Lower leg skin (tissue), 4 donors: ENCODE measurements at regions not wholly inside any gene's neighbourhood (a gene's known extent, or its start where the extent isn't known, plus 50 kb on each side); places are given as distances from the start of the nearest gene placed in this dataset.

Experiments used
- DNase-seq, 2 donors: peaks; one replicate each; pipeline ENCODE4 v3.0.0-alpha.2; 2019; ENCODE audit warnings: low spot score in 2 of 2
- H3K4me3 ChIP-seq: fragments of 200-600 bp; sonication (generic); 2 replicates; pipeline ENCODE4 v1.5.1; 2017; ENCODE audit warnings: mild to moderate bottlenecking, low read depth; ENCODE audit not compliant: poor library complexity, severe bottlenecking
- CTCF ChIP-seq, 3 donors: fragments of 450-650 bp; IDR thresholded peaks; one replicate each; pipeline ENCODE4 v1.5.1; 2016; ENCODE audit warnings: antibody characterized with exemption in 3 of 3, mild to moderate bottlenecking in 3 of 3, moderate library complexity in 2 of 3
- POLR2A ChIP-seq, 2 donors: fragments of 450-650 bp; IDR thresholded peaks; one replicate each; pipeline ENCODE4 v1.6.1; 2016 to 2017; ENCODE audit warnings: antibody characterized with exemption in 2 of 2, mild to moderate bottlenecking in 1 of 2, moderate library complexity in 1 of 2
- WGBS, 2 donors: methylation state at CpG; one replicate each; pipeline ENCODE4 v1.1.5; 2018; 5-methylcytosine and 5-hydroxymethylcytosine counted together
- intact Hi-C: fragments of 100-400 bp; cut with DNase I; formaldehyde crosslinking; loops from one replicate; pipeline ENCODE4 v1.15.0; 2023; ENCODE audit warnings: low total_unique reads

GRCh38 chr9:109868722-109869121 lies 88.7 kb downstream of the PALM2AKAP2 start:
- no peak for DNase-seq
- H3K4me3 ChIP-seq = no peak overlapping the region
- WGBS, 2 donors = 76 to 85% methylated on average over 3 of the region's 3 CpGs
- intact Hi-C loops = no loop called here
- TF ChIP-seq CTCF (IDR thresholded peaks at IDR 0.05) = no peak
- TF ChIP-seq POLR2A (IDR thresholded peaks at IDR 0.05) = no peak

GRCh38 chr9:109870365-109870764 lies 90.4 kb downstream of the PALM2AKAP2 start:
- WGBS, 2 donors = 74 to 77% methylated on average over 6 of the region's 6 CpGs
- intact Hi-C loops = no loop called here
- TF ChIP-seq CTCF (IDR thresholded peaks at IDR 0.05) (no peak), POLR2A (IDR thresholded peaks at IDR 0.05) (no peak)
- DNase-seq = no peak
- H3K4me3 ChIP-seq = no peak overlapping the region

- H3K4me3 ChIP-seq = no peak overlapping the region
- intact Hi-C loops = no loop called here
- DNase-seq = no peak
- TF ChIP-seq CTCF (IDR thresholded peaks at IDR 0.05) = no peak
- no peak for TF ChIP-seq POLR2A (IDR thresholded peaks at IDR 0.05)
- WGBS, 2 donors = 90 to 92% methylated on average over 4 of the region's 4 CpGs
These were observed 92.9 kb downstream of the PALM2AKAP2 start for GRCh38 chr9:109872901-109873300.

- no peak overlapping the region for H3K4me3 ChIP-seq
- no peak for TF ChIP-seq CTCF (IDR thresholded peaks at IDR 0.05)
- no peak for TF ChIP-seq POLR2A (IDR thresholded peaks at IDR 0.05)
- 69 to 70% methylated on average over 4 of the region's 4 CpGs for WGBS, 2 donors
- no peak for DNase-seq
- intact Hi-C loops = no loop called here
These were observed 95.6 kb downstream of the PALM2AKAP2 start for GRCh38 chr9:109875495-109876129.

- 73 to 80% methylated on average over 10 of the region's 10 CpGs for WGBS, 2 donors
- no peak for DNase-seq
- H3K4me3 ChIP-seq = no peak overlapping the region
- TF ChIP-seq CTCF (IDR thresholded peaks at IDR 0.05) (no peak), POLR2A (IDR thresholded peaks at IDR 0.05) (no peak)
- intact Hi-C loops = no loop called here
These were observed 100.5 kb downstream of the PALM2AKAP2 start for GRCh38 chr9:109880276-109881169.
